Stimulated activated CD4-positive, alpha-beta T cell treated with anti-CD3 and anti-CD28 coated beads, Interleukin-2, amount 100 ng/mL, for 4 hours (primary cell): ENCODE measurements at regions not wholly inside any gene's neighbourhood (a gene's known extent, or its start where the extent isn't known, plus 50 kb on each side); places are given as distances from the start of the nearest gene placed in this dataset.

Source experiments
- DNase-seq: peaks from one replicate; pipeline ENCODE4 v3.0.0-alpha.2; 2020; ENCODE audit warnings: low read depth

GRCh38 chr6:166046982-166047381 is 120.7 kb downstream of the TBXT start:
- no peak for DNase-seq

GRCh38 chr6:166046226-166046625 is 121.4 kb downstream of the TBXT start:
- DNase-seq, result no peak

- DNase-seq, result no peak
These were observed 121.8 kb downstream of the TBXT start for GRCh38 chr6:166045860-166046200.

- no peak for DNase-seq
These were observed 122.3 kb downstream of the TBXT start for GRCh38 chr6:166045173-166045859.

- DNase-seq, result no peak
These were observed 126.4 kb downstream of the TBXT start for GRCh38 chr6:166041277-166041676.

- DNase-seq, result no peak
These were observed 127.4 kb downstream of the TBXT start for GRCh38 chr6:166040292-166040691.

GRCh38 chr6:166036316-166037095 is 131.1 kb downstream of the TBXT start:
- DNase-seq, result no peak

GRCh38 chr6:166032366-166033200 is 135.1 kb downstream of the TBXT start:
- no peak for DNase-seq

- no peak for DNase-seq
These were observed 136.4 kb downstream of the TBXT start for GRCh38 chr6:166031275-166031674.

- no peak for DNase-seq
These were observed 138.1 kb downstream of the TBXT start for GRCh38 chr6:166029506-166029905.

- DNase-seq, result no peak
These were observed 139.9 kb downstream of the TBXT start for GRCh38 chr6:166027761-166028160.

- no peak for DNase-seq
These were observed 141.0 kb downstream of the TBXT start for GRCh38 chr6:166026586-166027126.

GRCh38 chr6:166025149-166025898 is 142.3 kb downstream of the TBXT start:
- DNase-seq, result no peak

GRCh38 chr6:166024252-166024651 is 143.4 kb downstream of the TBXT start:
- DNase-seq, result no peak

GRCh38 chr6:166023273-166023989 is 144.2 kb downstream of the TBXT start:
- no peak for DNase-seq

- DNase-seq, result no peak
These were observed 146.2 kb downstream of the TBXT start for GRCh38 chr6:166021429-166021828.

GRCh38 chr6:166019214-166019613 is 148.4 kb downstream of the TBXT start:
- DNase-seq, result no peak

GRCh38 chr6:166017032-166017635 is 150.5 kb downstream of the TBXT start:
- no peak for DNase-seq

GRCh38 chr6:166014966-166015365 is 152.7 kb downstream of the TBXT start:
- DNase-seq, result no peak

GRCh38 chr6:166010136-166010960 is 157.3 kb downstream of the TBXT start:
- DNase-seq, result no peak
